ENCODE measurements at regions not wholly inside any gene's neighbourhood (a gene's known extent, or its start where the extent isn't known, plus 50 kb on each side); places are given as distances from the start of the nearest gene placed in this dataset.

DNA sequence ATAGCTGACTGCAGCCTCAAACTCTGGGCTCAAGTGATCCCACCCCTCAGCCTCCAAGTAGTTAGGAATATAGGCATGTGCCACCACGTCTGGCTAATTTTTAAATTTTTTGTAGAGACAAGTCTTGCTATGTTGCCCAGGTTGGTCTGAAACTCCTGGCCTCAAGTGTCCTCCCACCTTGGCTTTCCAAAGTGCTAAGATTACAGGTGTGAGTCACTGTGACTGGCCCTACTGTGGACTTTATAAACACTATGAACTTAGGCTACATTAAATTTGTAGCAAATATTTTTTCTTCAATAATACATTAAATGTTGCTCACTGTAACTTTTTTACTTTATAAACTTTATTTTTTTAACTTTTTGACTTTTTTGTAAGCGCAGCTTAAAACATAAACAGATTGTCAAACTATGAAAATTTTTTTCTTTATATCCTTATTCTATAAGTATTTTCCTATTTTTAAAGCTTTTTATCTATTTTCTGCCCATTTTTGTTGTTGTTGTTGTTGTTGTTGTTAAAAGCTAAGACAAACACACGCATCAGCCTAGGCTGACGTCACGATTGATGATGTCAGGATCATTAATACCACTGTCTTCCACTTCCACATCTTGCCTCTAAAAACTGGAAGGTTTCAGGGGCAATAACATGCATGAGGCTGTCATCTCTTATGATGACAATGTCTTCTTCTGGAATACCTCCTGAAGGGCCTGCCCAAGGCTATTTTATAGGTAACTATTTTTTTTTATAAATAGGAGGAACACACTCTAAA lies 204.2 kb downstream of the KLF5 start:
- TF ChIP-seq, protein P1, sequence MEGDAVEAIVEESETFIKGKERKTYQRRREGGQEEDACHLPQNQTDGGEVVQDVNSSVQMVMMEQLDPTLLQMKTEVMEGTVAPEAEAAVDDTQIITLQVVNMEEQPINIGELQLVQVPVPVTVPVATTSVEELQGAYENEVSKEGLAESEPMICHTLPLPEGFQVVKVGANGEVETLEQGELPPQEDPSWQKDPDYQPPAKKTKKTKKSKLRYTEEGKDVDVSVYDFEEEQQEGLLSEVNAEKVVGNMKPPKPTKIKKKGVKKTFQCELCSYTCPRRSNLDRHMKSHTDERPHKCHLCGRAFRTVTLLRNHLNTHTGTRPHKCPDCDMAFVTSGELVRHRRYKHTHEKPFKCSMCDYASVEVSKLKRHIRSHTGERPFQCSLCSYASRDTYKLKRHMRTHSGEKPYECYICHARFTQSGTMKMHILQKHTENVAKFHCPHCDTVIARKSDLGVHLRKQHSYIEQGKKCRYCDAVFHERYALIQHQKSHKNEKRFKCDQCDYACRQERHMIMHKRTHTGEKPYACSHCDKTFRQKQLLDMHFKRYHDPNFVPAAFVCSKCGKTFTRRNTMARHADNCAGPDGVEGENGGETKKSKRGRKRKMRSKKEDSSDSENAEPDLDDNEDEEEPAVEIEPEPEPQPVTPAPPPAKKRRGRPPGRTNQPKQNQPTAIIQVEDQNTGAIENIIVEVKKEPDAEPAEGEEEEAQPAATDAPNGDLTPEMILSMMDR (IDR thresholded peaks at IDR 0.05): no peak
- no peak for TF ChIP-seq POLR2A (IDR thresholded peaks at IDR 0.05)

Data from ovary (tissue), 3 donors.